ENCODE measurements at regions not wholly inside any gene's neighbourhood (a gene's known extent, or its start where the extent isn't known, plus 50 kb on each side); places are given as distances from the start of the nearest gene placed in this dataset.

DNA sequence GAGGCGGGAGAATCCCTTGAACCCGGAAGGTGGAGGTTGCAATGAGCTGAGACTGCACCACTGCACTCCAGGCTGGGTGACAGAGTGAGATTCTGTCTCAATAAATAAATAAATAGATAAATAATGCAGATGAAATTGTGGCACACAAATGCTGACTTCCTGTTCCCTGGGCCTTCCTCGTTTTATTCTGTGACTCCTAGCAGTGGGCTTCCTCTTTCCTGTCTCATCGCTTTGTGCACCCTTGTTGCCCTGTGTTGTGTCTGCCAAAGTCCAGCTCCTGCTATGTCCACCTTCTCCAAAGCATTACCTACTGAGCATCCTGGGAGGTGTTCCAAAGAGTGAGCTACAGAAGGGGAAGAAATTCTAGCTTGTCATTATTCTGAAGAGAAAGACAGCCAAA lies 100.2 kb upstream of the TIAM2 start:
- H3K4me1 ChIP-seq, result peaks cover 0 to 33% (median 4%) of the 10 kb centered on the region in 9 donors
- no peak for ATAC-seq
- no peak overlapping the region for H3K27ac ChIP-seq
- peaks cover 0 to 23% (median 0%) of the 10 kb centered on the region in 9 donors for H3K36me3 ChIP-seq
- H3K4me3 ChIP-seq, result no peak overlapping the region
- TF ChIP-seq, protein P1, sequence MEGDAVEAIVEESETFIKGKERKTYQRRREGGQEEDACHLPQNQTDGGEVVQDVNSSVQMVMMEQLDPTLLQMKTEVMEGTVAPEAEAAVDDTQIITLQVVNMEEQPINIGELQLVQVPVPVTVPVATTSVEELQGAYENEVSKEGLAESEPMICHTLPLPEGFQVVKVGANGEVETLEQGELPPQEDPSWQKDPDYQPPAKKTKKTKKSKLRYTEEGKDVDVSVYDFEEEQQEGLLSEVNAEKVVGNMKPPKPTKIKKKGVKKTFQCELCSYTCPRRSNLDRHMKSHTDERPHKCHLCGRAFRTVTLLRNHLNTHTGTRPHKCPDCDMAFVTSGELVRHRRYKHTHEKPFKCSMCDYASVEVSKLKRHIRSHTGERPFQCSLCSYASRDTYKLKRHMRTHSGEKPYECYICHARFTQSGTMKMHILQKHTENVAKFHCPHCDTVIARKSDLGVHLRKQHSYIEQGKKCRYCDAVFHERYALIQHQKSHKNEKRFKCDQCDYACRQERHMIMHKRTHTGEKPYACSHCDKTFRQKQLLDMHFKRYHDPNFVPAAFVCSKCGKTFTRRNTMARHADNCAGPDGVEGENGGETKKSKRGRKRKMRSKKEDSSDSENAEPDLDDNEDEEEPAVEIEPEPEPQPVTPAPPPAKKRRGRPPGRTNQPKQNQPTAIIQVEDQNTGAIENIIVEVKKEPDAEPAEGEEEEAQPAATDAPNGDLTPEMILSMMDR (IDR thresholded peaks at IDR 0.05), result no peak
- H3K9me3 ChIP-seq, result no peaks in the 10 kb centered on the region
- DNase-seq, result no peak
- 75 to 79% methylated on average over 4 of the region's 4 CpGs for WGBS, 2 donors
- no peaks in the 10 kb centered on the region for H3K27me3 ChIP-seq
- intact Hi-C loops (cut with DNase I), result no loop called here

DNA sequence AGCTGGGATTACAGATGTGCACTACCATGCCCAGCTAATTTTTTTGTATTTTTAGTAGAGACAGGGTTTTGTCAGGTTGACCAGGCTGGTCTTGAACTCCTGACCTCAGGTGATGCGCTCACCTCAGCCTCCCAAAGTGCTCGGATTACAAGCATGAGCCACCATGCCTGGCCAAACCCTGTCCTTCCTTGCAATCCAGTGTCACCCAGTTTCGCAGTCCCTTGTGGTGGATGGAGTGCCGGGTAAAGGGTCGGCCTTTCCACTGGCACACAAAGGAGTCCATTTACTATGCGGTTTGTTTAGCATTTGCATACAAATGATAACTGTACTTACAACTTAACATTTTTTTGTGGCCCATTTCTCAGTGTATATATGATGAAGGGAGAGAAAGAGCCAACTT lies 99.3 kb upstream of the TIAM2 start:
- 87 to 98% methylated on average over 6 of the region's 6 CpGs for WGBS, 2 donors
- no peak for ATAC-seq
- no peak overlapping the region for H3K4me3 ChIP-seq

DNA sequence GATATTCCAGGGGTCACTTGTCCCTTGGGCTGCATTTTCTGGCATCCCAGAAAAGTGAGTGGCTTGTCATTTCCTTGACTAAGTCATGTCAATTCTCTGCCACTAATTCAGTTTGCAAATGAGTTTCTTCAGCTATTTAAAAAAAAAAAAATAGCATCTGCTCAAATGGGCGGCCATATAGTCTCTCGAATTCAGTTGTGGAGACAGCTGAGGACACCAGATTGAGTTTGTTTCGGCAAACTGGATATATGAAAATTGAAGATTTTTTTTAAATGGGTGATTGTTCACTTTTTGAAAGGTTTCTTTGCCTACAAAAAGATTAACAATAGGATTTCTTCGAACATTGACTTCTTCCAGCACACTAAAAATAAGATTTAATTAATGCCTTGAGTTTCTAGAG lies 96.3 kb upstream of the TIAM2 start:
- ATAC-seq (no peak), DNase-seq (no peak)
- 93 to 95% methylated on average over 4 of the region's 4 CpGs for WGBS, 2 donors
- no peak overlapping the region for H3K4me3 ChIP-seq
- intact Hi-C loops (cut with DNase I), result no loop called here
- H3K9me3 ChIP-seq, result no peaks in the 10 kb centered on the region
- TF ChIP-seq, protein P1 (IDR thresholded peaks at IDR 0.05), result no peak
- H3K27ac ChIP-seq, result no peak overlapping the region
- no peaks in the 10 kb centered on the region for H3K27me3 ChIP-seq
- H3K4me1 ChIP-seq, result peaks cover 0 to 12% (median 0%) of the 10 kb centered on the region in 9 donors
- peaks cover 0 to 23% (median 0%) of the 10 kb centered on the region in 9 donors for H3K36me3 ChIP-seq

More for the DNA sequence above, 99.3 kb upstream of the TIAM2 start:
- intact Hi-C loops (cut with DNase I), result no loop called here
- H3K27me3 ChIP-seq, result no peaks in the 10 kb centered on the region
- peaks cover 0 to 23% (median 0%) of the 10 kb centered on the region in 9 donors for H3K36me3 ChIP-seq
- DNase-seq, result no peak
- H3K27ac ChIP-seq, result no peak overlapping the region
- H3K4me1 ChIP-seq, result peaks cover 0 to 31% (median 4%) of the 10 kb centered on the region in 9 donors
- H3K9me3 ChIP-seq, result no peaks in the 10 kb centered on the region
- TF ChIP-seq, protein P1 (IDR thresholded peaks at IDR 0.05), result no peak

DNA sequence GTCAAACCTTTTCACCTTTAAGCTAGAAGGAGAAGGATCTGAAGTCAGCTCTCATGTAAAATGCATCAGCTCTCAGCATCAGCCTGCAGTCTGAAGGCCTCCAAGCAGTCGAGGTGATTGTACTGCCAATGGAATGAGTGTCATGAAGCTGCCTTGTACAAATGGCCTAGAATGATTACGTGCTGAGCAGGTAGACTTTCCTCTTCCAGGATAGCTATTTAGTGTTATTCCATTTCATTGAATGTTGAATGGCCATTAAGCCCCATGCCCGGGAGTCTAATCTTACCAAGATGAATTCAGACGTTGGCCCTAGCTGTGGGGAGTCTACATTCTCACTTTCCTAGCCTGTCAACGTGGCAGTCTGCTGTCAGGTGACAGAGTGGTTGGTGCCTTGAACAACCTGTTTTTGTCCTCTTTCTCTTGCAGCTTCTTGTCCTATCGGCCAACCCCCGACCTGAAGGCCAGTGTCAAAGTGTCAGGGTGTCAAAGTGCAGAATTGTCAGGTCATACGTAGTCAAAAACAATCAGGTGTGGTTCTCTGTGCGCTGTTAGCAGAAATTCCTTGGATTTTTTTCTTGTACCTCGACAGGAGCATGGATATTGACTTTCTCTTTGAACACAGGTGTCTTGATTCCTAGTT lies 95.2 kb upstream of the TIAM2 start:
- H3K27ac ChIP-seq, result no peak overlapping the region
- TF ChIP-seq, protein P1 (IDR thresholded peaks at IDR 0.05), result no peak
- H3K36me3 ChIP-seq, result peaks cover 0 to 23% (median 0%) of the 10 kb centered on the region in 9 donors
- H3K27me3 ChIP-seq, result no peaks in the 10 kb centered on the region
- DNase-seq, result no peak
- H3K9me3 ChIP-seq, result no peaks in the 10 kb centered on the region
- H3K4me3 ChIP-seq, result no peak overlapping the region
- intact Hi-C loops (cut with DNase I), result no loop called here
- H3K4me1 ChIP-seq, result peaks cover 0 to 5% (median 0%) of the 10 kb centered on the region in 9 donors
- 85 to 86% methylated on average over 10 of the region's 10 CpGs for WGBS, 2 donors
- no peak for ATAC-seq

All from heart right ventricle (tissue), 16 donors.